DND-41 (cell line): ENCODE measurements at regions not wholly inside any gene's neighbourhood (a gene's known extent, or its start where the extent isn't known, plus 50 kb on each side); places are given as distances from the start of the nearest gene placed in this dataset.

Experiments
- CTCF ChIP-seq: IDR thresholded peaks from 2 replicates; pipeline ENCODE4 v1.5.1; 2012; ENCODE audit warnings: borderline replicate concordance, low read length, moderate library complexity, mild to moderate bottlenecking; ENCODE audit not compliant: poor library complexity, severe bottlenecking; ENCODE audit errors: extremely low read depth
- EZH2 ChIP-seq: IDR thresholded peaks from 3 replicates; pipeline ENCODE4 v1.6.1; 2012; ENCODE audit warnings: borderline replicate concordance, low read depth, mild to moderate bottlenecking, moderate library complexity, low read length, inconsistent platforms; ENCODE audit not compliant: severe bottlenecking

GRCh38 chr9:19511694-19512093, 102.9 kb downstream of the ACER2 start:
- no peak for TF ChIP-seq CTCF
- TF ChIP-seq EZH2: no peak
